Erythroblast (primary cell): ENCODE measurements at regions not wholly inside any gene's neighbourhood (a gene's known extent, or its start where the extent isn't known, plus 50 kb on each side); places are given as distances from the start of the nearest gene placed in this dataset.

Experiments
- DNase-seq, 2 experiments: peaks; one replicate each; lab custom pipeline; 2025; lab: John Stamatoyannopoulos, UW
- GATA1 ChIP-seq: IDR thresholded peaks from 2 replicates; pipeline ENCODE4 v1.6.1; 2011; ENCODE audit warnings: low read depth, mild to moderate bottlenecking, control low read depth, low read length, moderate library complexity
- POLR2A ChIP-seq: IDR thresholded peaks from 2 replicates; pipeline ENCODE4 v1.6.1; 2011; ENCODE audit warnings: mild to moderate bottlenecking, low read length

DNA sequence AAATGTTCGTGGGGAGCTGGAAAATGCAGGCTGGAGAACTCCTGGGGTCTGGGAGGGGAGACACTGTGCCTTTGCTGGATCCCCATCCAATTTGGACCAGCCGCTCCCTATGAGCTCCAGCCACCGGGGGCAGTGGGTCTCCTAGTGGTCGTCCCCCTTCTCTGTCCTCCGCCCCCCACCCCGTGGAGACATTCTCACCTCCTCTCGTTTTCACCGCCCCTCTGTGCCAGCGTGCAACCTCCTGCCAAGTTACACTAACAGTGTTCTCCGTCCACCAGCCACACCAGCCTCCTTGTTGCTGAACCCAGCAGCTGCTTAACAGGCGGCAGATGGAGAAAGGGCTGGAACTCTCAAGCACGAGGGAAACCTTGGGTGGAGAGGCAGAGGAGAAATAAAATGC is 67.4 kb upstream of the SOX9 start:
- TF ChIP-seq POLR2A (no peak), GATA1 (no peak)
- no peak for DNase-seq

DNA sequence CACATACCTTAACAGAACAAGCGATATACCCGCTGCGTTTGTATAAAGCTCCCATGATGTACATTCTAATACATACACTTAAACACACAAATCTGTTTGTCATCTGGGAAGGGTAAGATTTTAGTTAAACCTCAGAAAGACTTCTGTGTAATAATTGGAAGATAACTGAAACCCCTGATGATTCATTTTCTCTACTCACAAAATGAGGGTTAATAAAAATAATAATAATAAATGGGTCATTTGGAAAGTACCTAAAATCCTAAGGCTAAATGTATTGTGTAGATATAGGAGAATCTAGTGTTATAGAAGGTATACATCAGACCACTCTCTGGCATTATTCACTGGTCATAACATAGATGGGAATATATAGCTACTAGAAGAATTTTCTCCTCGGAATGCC is 64.7 kb upstream of the SOX9 start:
- no peak for TF ChIP-seq POLR2A
- TF ChIP-seq GATA1 = no peak
- DNase-seq = no peak

DNA sequence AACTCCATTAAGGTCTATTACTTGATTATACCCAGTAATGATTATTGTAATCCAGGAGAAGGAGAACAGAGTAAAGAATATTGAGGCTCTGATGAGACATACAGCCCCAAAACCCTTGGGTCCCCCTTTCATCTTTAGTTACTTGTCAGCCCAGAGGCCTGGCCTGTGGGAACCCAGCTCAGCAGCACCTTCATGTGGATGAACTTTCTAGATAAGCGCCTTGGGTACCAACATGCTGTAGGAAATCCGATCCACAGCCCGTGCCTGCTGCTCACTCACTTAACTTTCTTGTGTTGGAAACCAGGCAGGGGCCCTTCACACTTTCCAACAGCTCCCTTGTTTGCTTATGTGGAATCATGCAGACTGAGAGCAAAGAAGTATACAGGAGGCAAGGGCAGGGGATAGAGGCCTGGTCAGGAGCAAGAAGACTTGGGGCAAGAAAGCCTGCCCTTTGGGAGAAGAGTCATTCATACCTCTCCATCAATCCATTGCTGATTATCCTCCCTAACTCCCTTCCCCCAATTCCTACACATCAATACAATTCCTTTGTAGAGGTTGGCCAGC is 64.0 kb upstream of the SOX9 start:
- TF ChIP-seq GATA1 (no peak), POLR2A (no peak)
- DNase-seq = no peak

GRCh38 chr17:72060084-72060483 is 60.7 kb upstream of the SOX9 start:
- TF ChIP-seq POLR2A (no peak), GATA1 (no peak)
- no peak for DNase-seq

DNA sequence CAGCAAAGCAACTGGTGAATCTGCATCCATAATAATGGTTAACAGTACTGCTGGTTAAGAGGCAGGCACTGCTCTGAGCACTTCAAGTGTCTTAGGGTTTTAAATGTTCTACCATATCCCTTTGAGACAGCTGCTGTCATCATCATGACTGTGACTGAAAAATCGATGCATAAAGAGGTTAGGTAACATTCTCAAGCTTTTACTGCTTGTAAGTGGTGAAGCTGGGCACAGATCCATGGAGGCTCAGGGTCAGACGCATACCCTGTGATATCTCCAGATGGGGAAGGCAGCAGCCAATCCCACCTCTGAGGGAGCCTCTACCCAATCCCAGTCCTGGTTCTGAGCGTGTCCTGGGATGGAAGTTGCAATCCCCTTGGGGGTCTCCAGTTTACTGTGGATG is 57.6 kb upstream of the SOX9 start:
- no peak for DNase-seq
- no peak for TF ChIP-seq POLR2A
- TF ChIP-seq GATA1 = no peak

GRCh38 chr17:72063756-72064450 is 56.9 kb upstream of the SOX9 start:
- TF ChIP-seq POLR2A (no peak), GATA1 (no peak)
- no peak for DNase-seq

DNA sequence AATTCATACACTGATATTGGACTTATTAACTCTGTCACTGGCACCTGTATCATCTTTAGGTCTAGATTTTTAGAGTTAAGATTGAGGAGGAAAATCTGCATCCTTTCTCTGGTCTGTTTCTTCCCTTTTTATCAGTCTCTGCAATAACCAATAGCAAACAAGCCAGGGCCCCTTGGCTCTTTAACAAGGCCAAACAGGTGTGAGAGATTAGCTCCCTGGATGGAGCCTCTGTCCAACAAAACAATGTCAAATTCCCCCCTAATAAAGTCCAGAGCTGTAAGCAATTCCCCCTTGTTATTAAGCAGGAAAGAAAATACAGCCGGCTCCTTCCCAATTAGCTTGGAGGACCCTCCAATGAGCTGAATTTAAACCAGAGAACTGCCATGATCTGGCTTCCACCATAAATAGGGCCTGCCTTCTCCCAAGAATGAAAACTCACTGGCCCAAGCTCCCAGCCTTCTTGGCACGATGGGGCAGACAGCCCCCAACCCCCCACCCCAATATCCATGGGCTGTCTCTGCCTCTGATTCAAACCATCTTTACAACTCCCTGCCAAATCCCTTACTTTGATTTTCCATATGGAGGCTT is 56.1 kb upstream of the SOX9 start:
- no peak for DNase-seq
- TF ChIP-seq POLR2A = no peak
- TF ChIP-seq GATA1 = no peak

DNA sequence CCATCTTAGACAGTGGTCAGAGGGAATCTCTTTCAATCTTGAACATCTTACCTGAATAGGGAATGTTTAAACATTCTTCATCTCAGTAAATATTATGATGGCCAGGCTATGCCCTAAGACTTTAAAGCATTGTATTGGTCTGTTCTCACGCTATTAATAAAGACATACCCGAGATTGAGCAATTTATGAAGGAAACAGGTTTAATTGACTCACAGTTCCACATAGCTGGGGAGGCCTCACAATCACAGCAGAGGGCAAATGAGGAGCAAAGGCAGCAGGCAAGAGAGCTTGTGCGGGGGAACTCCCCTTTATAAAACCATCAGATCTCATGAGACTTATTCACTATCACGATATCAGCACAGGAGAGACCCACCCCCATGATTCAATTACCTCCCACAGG is 55.3 kb upstream of the SOX9 start:
- TF ChIP-seq GATA1 = no peak
- TF ChIP-seq POLR2A = no peak
- DNase-seq = no peak

DNA sequence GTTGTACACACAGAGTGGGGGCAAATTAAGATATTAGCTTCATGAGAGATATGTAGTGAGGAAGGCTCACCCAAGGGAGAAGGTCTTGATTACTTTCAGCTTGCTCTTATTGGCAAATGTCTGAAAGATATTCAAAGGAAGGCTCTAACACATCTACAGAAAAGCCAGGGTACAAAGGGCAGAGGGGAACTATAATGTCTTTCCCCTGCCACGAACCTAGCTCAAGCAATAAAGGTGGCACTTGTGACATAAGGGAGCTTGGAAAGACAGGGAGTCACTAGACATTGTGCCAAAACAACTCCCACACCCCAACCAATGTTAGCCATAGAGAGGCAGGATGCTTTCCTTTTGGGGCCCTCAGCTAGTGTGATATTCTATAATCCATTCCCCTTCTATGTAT is 52.2 kb upstream of the SOX9 start:
- TF ChIP-seq GATA1 (no peak), POLR2A (no peak)
- no peak for DNase-seq

GRCh38 chr17:72069586-72070202 is 51.1 kb upstream of the SOX9 start:
- DNase-seq = no peak
- TF ChIP-seq GATA1 (no peak), POLR2A (no peak)
